Loucy (cell line): ENCODE measurements at regions not wholly inside any gene's neighbourhood (a gene's known extent, or its start where the extent isn't known, plus 50 kb on each side); places are given as distances from the start of the nearest gene placed in this dataset.

Experiments used
- EZH2phosphoT487 ChIP-seq: fragments of 200-600 bp; IDR thresholded peaks from 2 replicates; pipeline ENCODE4 v1.6.1; 2018; ENCODE audit warnings: antibody characterized with exemption, mild to moderate bottlenecking, moderate library complexity, borderline replicate concordance
- TF ChIP-seq, protein P1 (sequence below): fragments of 200-600 bp; sonication (generic); conservative IDR thresholded peaks from 2 replicates; pipeline ENCODE4 v1.5.1; 2014; ENCODE audit warnings: mild to moderate bottlenecking, antibody characterized with exemption, low read length

DNA sequence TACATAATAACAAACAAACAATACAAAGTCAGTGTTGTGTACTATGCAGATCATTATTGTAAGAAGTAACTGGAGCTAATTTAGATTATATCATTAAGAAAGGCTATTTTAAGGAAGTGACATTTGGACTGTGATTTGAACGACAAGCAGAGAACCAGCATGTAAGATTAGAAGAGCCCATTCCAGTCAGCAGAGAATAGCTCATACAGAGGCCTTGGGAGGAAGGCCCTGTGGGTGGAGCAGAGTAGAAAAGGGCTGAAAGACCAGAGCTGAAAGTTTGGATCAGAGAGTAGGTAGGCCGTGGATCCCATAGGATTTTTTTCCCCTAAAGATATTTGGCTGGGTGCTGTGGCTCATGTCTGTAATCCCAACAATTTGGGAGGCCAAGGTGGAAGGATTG lies 190.1 kb downstream of the OMA1 start:
- TF ChIP-seq, protein P1, sequence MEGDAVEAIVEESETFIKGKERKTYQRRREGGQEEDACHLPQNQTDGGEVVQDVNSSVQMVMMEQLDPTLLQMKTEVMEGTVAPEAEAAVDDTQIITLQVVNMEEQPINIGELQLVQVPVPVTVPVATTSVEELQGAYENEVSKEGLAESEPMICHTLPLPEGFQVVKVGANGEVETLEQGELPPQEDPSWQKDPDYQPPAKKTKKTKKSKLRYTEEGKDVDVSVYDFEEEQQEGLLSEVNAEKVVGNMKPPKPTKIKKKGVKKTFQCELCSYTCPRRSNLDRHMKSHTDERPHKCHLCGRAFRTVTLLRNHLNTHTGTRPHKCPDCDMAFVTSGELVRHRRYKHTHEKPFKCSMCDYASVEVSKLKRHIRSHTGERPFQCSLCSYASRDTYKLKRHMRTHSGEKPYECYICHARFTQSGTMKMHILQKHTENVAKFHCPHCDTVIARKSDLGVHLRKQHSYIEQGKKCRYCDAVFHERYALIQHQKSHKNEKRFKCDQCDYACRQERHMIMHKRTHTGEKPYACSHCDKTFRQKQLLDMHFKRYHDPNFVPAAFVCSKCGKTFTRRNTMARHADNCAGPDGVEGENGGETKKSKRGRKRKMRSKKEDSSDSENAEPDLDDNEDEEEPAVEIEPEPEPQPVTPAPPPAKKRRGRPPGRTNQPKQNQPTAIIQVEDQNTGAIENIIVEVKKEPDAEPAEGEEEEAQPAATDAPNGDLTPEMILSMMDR, result no peak
- no peak for TF ChIP-seq EZH2phosphoT487
